NCI-H2171 (cell line): ENCODE measurements at regions not wholly inside any gene's neighbourhood (a gene's known extent, or its start where the extent isn't known, plus 50 kb on each side); places are given as distances from the start of the nearest gene placed in this dataset.

Source experiments
- DNase-seq: peaks from one replicate; lab custom pipeline; 2025; lab: John Stamatoyannopoulos, UW

- no peak for DNase-seq
Observed at GRCh38 chr1:199109160-199109559, 470.3 kb downstream of the PTPRC start.

GRCh38 chr1:199112365-199112764 is 473.5 kb downstream of the PTPRC start:
- DNase-seq, result no peak

- no peak for DNase-seq
Observed at GRCh38 chr1:199113265-199113869, 474.5 kb downstream of the PTPRC start.

GRCh38 chr1:199116488-199116887 is 477.6 kb downstream of the PTPRC start:
- DNase-seq, result no peak

- DNase-seq, result no peak
Observed at GRCh38 chr1:199121047-199121446, 482.2 kb downstream of the PTPRC start.

- no peak for DNase-seq
Observed at GRCh38 chr1:199122085-199122484, 483.2 kb downstream of the PTPRC start.

- no peak for DNase-seq
Observed at GRCh38 chr1:199122532-199123311, 483.9 kb downstream of the PTPRC start.

GRCh38 chr1:199123615-199124014 is 484.8 kb downstream of the PTPRC start:
- DNase-seq, result no peak

- no peak for DNase-seq
Observed at GRCh38 chr1:199124351-199124750, 485.5 kb downstream of the PTPRC start.

- no peak for DNase-seq
Observed at GRCh38 chr1:199129247-199129646, 490.4 kb downstream of the PTPRC start.

- DNase-seq, result no peak
Observed at GRCh38 chr1:199132006-199132405, 493.2 kb downstream of the PTPRC start.

GRCh38 chr1:199135901-199136300 is 497.1 kb downstream of the PTPRC start:
- DNase-seq, result no peak

GRCh38 chr1:199138061-199138460 is 499.2 kb downstream of the PTPRC start:
- DNase-seq, result no peak

GRCh38 chr1:199149591-199149990 is 510.8 kb downstream of the PTPRC start:
- DNase-seq, result no peak

GRCh38 chr1:199150756-199151155 is 511.9 kb downstream of the PTPRC start:
- no peak for DNase-seq

- no peak for DNase-seq
Observed at GRCh38 chr1:199151634-199152425, 513.0 kb downstream of the PTPRC start.

- DNase-seq, result no peak
Observed at GRCh38 chr1:199152676-199153075, 513.8 kb downstream of the PTPRC start.

GRCh38 chr1:199155166-199156019 is 516.6 kb downstream of the PTPRC start:
- no peak for DNase-seq

- DNase-seq, result no peak
Observed at GRCh38 chr1:199157494-199157893, 518.7 kb downstream of the PTPRC start.

GRCh38 chr1:199160521-199161318 is 521.9 kb downstream of the PTPRC start:
- DNase-seq, result no peak

- DNase-seq, result no peak
Observed at GRCh38 chr1:199161319-199161680, 522.5 kb downstream of the PTPRC start.
